ENCODE measurements at regions not wholly inside any gene's neighbourhood (a gene's known extent, or its start where the extent isn't known, plus 50 kb on each side); places are given as distances from the start of the nearest gene placed in this dataset.

DNA sequence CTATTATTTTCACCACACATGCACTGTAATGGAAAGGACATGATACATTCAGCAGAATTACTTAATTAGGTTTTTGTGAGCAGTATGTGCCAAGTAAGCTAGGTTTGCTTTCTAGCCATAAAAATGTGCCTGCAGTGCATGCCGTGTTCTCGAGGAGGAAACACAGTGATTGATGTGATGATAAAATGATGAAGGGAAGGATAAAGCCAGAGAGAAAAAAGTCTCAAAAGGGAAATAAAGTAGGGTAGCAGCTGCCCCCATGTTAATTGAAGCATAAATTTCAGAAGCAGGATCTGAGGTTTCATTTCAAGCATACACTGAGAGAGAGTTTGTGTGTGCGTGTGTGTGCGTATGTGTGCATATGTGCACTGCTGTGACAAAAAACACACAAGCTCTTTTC is 714.2 kb upstream of the C9orf72 start:
- 50 to 58% methylated on average over 4 of the region's 4 CpGs for WGBS, 2 donors

DNA sequence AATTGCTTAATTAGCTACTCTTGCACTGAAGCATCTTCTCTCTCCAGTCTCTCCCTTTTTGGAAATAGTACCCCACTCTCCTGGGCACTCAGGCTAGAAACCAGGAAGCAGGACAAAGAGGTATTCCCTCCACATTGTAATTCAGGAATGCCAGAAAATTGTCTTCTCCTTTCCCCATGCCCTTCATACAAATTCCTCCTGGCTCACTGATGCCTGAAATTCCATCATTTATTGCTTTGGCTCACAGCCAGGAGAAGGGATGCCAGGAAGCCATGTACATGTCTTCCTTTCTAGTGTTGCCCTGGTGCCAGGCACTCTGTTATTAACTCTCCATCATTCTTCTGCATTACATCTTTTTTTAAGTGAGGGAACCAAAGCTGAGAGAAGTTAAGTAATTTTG is 716.5 kb upstream of the C9orf72 start:
- intact Hi-C loops (cut with DNase I): no loop called here
- no peak for DNase-seq
- no peak overlapping the region for H3K4me3 ChIP-seq
- no peaks in the 10 kb centered on the region for H3K36me3 ChIP-seq
- H3K27me3 ChIP-seq: no peaks in the 10 kb centered on the region
- no peaks in the 10 kb centered on the region for H3K9me3 ChIP-seq
- no peaks in the 10 kb centered on the region for H3K4me1 ChIP-seq
- H3K27ac ChIP-seq: no peak overlapping the region
- TF ChIP-seq, protein P1, sequence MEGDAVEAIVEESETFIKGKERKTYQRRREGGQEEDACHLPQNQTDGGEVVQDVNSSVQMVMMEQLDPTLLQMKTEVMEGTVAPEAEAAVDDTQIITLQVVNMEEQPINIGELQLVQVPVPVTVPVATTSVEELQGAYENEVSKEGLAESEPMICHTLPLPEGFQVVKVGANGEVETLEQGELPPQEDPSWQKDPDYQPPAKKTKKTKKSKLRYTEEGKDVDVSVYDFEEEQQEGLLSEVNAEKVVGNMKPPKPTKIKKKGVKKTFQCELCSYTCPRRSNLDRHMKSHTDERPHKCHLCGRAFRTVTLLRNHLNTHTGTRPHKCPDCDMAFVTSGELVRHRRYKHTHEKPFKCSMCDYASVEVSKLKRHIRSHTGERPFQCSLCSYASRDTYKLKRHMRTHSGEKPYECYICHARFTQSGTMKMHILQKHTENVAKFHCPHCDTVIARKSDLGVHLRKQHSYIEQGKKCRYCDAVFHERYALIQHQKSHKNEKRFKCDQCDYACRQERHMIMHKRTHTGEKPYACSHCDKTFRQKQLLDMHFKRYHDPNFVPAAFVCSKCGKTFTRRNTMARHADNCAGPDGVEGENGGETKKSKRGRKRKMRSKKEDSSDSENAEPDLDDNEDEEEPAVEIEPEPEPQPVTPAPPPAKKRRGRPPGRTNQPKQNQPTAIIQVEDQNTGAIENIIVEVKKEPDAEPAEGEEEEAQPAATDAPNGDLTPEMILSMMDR (IDR thresholded peaks at IDR 0.05): no peak
- no peak for TF ChIP-seq POLR2A (IDR thresholded peaks at IDR 0.05)

More for the DNA sequence above, 714.2 kb upstream of the C9orf72 start:
- H3K4me1 ChIP-seq: no peaks in the 10 kb centered on the region
- DNase-seq: no peak
- no peaks in the 10 kb centered on the region for H3K9me3 ChIP-seq
- intact Hi-C loops (cut with DNase I): no loop called here
- no peaks in the 10 kb centered on the region for H3K27me3 ChIP-seq
- no peak overlapping the region for H3K27ac ChIP-seq
- no peak overlapping the region for H3K4me3 ChIP-seq
- TF ChIP-seq POLR2A (IDR thresholded peaks at IDR 0.05): no peak
- TF ChIP-seq, protein P1 (IDR thresholded peaks at IDR 0.05): no peak
- no peaks in the 10 kb centered on the region for H3K36me3 ChIP-seq

DNA sequence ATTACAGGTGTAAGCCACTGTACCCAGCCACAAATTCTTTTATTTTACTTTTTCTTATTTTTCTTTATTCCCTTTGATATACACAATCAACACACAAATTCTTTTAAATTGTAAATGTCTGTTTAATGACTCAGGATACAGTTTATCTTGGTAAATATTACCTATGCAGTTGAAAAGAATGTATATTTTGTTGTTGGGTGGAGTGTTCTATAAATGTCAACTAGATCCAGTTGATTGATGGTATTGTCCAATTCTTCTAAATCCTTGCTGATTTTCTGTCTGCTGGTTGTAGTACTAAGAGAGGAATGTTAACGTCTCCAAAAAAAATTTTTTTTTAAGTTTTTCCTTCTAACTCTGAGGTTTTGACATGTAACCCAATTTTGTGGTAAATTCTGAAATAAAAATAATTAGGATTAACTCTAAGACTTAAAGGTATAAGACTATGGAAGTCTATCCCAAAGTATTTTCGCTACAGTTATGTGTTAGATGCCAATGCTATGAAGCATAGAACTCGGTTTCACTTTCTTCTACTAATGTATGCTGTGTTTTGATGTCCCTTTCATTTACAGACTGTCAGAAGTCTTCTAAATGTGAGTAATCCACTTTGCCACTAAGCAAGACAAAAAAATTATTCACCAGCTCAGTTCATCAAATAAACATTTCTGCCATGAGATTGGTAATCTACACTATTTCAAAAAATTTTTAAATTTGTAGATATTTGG is 720.2 kb upstream of the C9orf72 start:
- Histone ChIP-seq H3K4me1 (no peaks in the 10 kb centered on the region), H3K36me3 (no peaks in the 10 kb centered on the region), H3K9me3 (no peaks in the 10 kb centered on the region), H3K27ac (no peak overlapping the region), H3K27me3 (no peaks in the 10 kb centered on the region), H3K4me3 (no peak overlapping the region)
- intact Hi-C loops (cut with DNase I): no loop called here
- TF ChIP-seq, protein P1 (IDR thresholded peaks at IDR 0.05): no peak
- TF ChIP-seq POLR2A (IDR thresholded peaks at IDR 0.05): no peak
- 36 to 55% methylated on average over 3 of the region's 3 CpGs for WGBS, 2 donors
- no peak for DNase-seq

DNA sequence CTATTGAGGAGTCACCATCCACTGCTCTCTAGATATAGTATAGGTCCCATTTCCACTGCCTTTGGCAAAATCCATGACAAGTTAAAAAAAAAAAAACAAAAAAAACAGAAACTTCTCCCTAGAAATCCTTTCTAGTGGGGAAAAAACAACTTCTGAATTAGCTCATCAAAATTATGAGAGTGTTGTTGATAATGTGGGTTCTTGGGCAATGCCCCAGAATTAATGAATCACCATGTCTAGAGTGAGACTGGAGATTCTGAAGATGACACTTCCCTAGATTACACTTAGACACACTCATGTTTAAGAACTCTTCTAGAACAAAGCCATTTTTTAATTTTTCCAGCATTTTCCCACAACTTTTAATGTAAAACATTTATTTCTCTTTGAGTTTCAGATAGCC is 728.0 kb upstream of the C9orf72 start:
- Histone ChIP-seq H3K4me3 (no peak overlapping the region), H3K27me3 (no peaks in the 10 kb centered on the region), H3K9me3 (no peaks in the 10 kb centered on the region), H3K36me3 (no peaks in the 10 kb centered on the region), H3K27ac (no peak overlapping the region), H3K4me1 (no peaks in the 10 kb centered on the region)
- TF ChIP-seq POLR2A (IDR thresholded peaks at IDR 0.05): no peak
- TF ChIP-seq, protein P1 (IDR thresholded peaks at IDR 0.05): no peak
- no peak for DNase-seq
- intact Hi-C loops (cut with DNase I): no loop called here

DNA sequence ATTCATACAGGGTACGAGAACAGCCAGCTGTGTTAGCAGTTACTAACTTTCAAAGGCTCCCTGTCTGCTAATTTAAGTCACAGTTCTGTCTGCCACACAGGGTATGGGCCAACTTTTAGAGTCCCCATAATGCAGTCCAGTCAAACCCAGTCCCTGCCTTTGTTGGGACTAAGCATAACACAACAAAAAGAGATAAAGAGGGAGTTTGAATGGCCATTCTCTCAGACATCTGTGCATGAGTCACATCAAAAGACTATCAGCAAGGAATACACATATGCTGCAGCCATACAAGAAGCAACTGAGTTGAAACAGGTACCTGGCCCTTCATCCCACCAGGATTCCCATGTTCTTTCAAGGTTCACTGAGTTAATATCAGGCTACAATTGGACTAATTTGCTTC is 744.5 kb upstream of the C9orf72 start:
- intact Hi-C loops (cut with DNase I): no loop called here
- no peak overlapping the region for H3K4me3 ChIP-seq
- no peaks in the 10 kb centered on the region for H3K4me1 ChIP-seq
- no peaks in the 10 kb centered on the region for H3K9me3 ChIP-seq
- 57 to 59% methylated on average over 1 of the region's 1 CpG for WGBS, 2 donors
- H3K36me3 ChIP-seq: no peaks in the 10 kb centered on the region
- no peaks in the 10 kb centered on the region for H3K27me3 ChIP-seq
- H3K27ac ChIP-seq: no peak overlapping the region
- no peak for DNase-seq
- TF ChIP-seq POLR2A (IDR thresholded peaks at IDR 0.05): no peak
- TF ChIP-seq, protein P1 (IDR thresholded peaks at IDR 0.05): no peak
